Stimulated activated CD4-positive, alpha-beta T cell treated with anti-CD3 and anti-CD28 coated beads, Interleukin-4, amount 100 ng/mL, for 48 hours (primary cell): ENCODE measurements at regions not wholly inside any gene's neighbourhood (a gene's known extent, or its start where the extent isn't known, plus 50 kb on each side); places are given as distances from the start of the nearest gene placed in this dataset.

Experiments used
- DNase-seq, 2 donors: peaks; one replicate each; pipeline ENCODE4 v3.0.0-alpha.2; 2020; ENCODE audit warnings: low read depth in 2 of 2

GRCh38 chr16:51085271-51085670 lies 65.8 kb downstream of the SALL1 start:
- DNase-seq = no peak

DNA sequence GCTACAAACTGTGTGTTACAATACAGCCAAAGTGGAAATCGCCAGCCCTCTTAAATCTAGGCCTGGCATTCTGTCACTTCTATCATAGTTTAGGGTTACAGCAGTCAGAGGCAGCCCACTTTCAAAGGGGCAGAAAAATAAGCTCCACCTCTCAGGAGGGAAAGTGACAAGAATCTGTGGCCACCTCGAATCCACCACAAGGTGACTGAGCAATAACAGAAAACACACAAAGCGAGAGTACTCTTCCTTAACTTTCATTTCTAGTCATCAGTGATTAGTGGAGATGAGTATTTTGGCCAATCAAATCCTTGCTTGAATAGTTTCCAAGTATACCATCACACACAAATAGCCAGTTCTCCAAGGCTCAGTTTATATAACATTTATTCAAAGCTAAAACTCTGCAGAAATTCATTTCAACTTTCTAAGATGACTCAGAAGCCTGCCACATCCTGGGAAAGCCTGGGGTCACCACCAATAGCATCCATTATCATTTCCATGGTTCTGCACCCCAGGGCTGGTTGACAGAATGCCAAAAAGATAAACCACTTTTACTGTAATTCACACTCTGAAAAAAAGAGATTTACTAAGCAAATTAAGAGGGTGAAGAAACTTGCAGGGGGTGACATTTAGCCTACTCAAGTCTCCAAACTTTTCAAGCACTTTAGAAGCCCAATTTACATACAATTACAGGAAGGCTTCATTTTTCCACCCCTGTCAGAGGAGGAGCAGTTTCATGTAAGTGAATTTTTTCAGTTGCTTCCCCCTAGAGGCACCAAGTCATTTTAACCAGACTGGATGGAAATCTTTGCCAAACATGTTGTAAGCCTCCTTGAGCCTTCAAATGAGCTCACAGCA lies 66.8 kb downstream of the SALL1 start:
- no peak for DNase-seq

- DNase-seq = no peak
Measured at GRCh38 chr16:51072591-51072990, 78.5 kb downstream of the SALL1 start.

DNA sequence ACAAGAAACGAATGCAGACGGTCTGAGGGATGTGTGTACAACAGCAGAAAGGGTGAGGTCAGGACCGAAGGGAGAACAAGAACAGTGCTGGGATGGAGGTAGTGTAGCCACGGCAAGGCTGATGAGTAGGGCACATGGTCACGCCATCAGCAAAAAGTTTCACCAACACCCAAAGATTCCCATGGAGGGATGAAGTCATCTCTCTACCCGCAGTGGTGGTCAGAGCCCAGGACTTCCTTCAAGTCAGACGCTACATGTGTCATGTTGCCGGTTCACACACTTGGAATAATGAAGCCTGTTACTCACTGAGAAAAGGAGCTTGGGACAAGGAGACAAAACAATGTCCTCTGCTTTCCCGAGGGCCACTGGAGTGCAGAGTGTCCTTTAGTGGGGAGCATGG lies 79.7 kb downstream of the SALL1 start:
- DNase-seq = no peak

GRCh38 chr16:51067352-51067751 lies 83.7 kb downstream of the SALL1 start:
- DNase-seq = no peak

- no peak for DNase-seq
Measured at GRCh38 chr16:51062039-51062438, 89.0 kb downstream of the SALL1 start.

DNA sequence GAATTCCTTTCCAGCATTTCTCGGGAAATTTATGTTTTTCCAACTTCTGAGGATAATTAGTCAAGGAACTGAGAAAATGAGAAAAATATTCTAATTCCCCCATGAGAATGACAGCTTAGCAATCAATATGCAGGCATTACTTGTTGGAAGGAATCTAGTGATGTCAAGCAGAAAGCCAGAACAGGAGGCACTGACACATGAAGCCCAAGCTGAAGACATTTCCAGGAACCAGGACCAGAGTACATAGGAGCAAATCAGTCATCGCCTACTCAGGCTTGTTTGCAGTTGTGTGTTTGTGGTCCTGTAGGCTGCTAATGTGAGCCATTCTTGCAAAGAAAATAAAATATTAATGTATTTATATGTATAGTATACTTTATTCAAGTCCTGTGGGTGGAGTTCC lies 89.7 kb downstream of the SALL1 start:
- DNase-seq = no peak

DNA sequence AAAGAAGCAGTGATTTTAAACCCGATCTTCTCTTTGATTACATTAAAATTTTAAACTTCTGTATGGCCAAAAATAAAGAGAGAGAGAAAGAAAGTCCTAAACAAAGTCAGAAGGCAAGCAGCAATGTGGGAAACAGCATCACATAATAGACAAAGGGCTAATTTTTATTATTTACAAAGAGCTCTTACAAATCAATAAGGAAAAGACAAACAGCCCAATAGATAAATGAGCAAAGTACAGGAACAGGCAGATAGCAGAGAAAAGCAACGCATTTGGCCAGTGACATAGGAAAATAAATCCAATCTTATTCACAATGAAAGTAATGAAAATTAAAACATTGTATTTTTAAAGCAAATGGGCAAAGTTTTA lies 93.1 kb downstream of the SALL1 start:
- DNase-seq = no peak

DNA sequence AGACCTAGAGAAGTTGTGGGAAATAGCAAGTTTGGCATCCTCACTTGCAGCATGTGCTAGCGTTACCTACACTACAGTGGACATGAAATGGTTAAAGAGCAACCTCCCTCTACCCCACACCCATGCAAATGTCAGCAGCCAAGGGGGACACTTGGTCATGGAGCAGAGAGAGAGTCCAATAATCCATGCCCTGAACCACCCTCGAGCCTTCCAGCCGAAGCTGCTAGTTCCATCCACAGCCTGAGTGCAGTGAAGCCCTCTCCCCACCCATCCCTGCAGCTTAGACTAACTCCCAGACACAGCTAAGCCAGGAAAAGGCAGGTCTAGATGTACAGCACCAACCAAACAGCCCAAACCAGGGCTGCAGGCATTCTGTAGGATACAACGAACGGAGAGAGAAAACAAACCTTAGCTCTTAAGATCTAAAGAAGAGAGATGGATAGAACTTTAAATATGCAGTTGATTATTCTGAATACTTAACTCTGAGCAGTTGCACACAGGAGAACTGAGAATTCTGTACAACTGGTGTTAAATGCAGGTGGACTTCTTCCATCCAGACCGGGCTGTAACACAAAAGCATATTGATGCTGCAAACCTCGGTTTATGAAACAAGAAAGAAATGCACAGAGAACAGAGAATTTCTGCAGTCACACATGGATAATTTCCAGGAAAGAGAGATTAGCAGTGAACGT lies 93.8 kb downstream of the SALL1 start:
- no peak for DNase-seq

DNA sequence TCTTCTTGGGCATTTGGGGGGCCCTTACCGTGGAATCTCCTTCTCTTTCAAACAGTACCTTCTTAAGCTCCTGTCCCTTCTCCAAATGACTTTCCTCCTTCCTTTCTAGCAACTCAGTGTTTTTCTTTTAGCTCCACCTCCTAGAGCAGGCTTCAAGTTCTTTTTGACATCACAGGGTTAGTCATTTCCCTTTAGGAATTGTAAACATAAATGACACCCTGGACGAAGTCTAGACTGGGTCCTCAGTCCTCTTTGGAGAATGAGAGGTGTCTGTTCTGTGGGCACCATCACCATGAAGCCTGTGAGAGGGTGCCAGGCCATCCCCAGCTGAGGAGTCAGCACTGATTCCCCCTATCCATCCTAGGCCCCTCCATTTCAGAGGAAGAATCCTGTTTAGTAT lies 94.7 kb downstream of the SALL1 start:
- no peak for DNase-seq

DNA sequence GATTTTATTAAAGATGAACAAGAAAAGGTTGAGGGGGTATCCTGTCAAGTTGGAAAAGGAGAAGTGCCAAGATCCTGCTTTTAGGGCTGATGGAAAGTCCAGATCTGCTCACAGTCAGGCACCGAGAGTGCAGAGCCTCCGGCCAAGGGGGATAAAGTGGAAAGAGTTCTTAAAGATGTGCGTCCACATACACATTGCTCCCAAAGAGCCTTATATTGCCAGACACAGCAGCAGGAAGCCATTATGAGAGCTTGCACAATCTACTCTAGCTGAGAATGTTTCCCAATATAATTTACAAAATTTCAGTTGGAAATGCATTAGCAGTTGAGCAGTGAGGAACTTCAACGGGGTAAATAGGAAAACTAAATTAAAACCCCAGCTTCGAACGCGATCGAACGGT lies 95.6 kb downstream of the SALL1 start:
- no peak for DNase-seq

DNA sequence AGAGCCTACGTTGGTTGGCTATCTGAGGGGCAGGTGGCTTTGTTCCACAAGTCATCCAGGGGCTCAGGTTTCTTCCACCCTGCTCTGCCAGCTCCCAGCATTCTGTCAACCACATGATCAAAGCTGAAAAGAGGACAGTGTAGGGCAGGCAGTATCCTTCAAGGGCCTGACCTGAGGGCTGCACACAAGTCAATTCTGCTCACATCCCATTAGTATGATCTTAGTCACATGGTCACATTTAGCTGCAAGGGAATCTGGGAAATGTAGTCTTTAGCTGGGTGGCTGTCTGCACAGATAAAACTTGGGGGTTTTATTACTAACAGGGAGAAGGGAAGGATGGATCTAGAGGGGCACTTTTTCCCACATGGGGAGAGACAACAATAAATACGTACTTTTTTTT lies 97.3 kb downstream of the SALL1 start:
- DNase-seq = no peak

GRCh38 chr16:51051671-51052070 lies 99.4 kb downstream of the SALL1 start:
- DNase-seq = no peak

GRCh38 chr16:51050377-51050706 lies 100.7 kb downstream of the SALL1 start:
- no peak for DNase-seq

- DNase-seq = no peak
Measured at GRCh38 chr16:51049678-51050376, 101.2 kb downstream of the SALL1 start.

GRCh38 chr16:51049276-51049675 lies 101.8 kb downstream of the SALL1 start:
- no peak for DNase-seq

DNA sequence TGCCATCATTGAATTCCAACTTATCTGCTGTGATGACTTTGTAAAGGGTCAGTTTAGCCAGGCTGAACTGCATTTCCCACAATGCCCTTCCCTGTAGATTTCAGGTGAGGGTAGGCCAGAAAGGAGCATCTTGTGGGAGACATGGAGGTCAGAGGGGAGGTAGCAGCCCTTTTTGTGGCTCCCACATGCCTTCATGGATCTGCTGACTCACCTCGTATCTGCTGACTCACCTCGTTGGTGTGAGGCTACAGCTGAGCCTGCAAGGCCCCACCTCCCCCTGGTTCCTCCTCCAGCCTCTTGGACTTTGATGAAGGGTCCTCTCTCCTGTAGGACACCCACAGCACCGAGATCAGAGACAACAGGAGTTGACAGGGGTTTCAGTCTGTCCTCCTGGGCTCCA lies 102.5 kb downstream of the SALL1 start:
- no peak for DNase-seq

- no peak for DNase-seq
Measured at GRCh38 chr16:51045794-51046193, 105.3 kb downstream of the SALL1 start.

DNA sequence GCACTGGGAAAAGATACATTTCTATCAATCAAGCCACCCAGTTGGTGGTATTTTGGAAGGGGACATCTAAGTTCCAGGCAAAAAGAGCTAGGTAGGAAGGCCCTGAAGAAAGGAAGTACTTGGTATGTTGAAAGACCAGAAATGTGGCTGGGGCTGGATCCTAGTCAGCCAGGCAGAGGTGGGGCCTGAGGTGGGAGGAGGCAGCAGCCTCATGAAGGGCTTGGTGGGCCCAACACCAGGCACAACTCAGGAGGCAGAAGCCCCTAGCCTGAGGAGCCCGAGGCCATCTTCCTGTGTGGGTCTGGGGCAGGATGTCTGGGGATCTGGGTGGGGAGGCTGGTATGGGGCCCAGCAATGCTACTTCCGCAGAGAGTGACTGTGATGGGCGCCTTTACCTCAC lies 105.9 kb downstream of the SALL1 start:
- DNase-seq = no peak

DNA sequence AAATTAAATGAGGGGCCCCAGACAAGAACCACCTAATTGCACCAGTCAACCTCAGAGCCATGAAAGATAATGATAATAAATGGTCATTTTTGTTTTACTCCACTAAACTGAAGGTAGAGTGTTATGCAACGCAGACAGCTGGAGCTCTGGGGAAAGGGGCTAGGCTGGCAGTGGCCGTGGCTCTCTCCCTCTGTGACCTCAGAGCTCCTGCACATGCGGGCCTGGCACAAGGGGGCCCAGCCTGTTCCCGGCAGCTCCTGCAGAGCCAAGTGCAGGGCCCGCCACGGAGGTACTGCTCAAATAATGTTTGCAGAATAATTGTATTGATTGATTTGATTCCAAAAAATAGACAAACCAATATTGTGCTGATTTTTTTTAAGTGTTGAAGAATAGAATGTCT lies 109.5 kb downstream of the SALL1 start:
- DNase-seq = no peak

GRCh38 chr16:51040637-51041036 lies 110.4 kb downstream of the SALL1 start:
- no peak for DNase-seq

GRCh38 chr16:51039638-51040331 lies 111.3 kb downstream of the SALL1 start:
- DNase-seq = no peak
